Testis (tissue), 2 donors: ENCODE measurements at regions not wholly inside any gene's neighbourhood (a gene's known extent, or its start where the extent isn't known, plus 50 kb on each side); places are given as distances from the start of the nearest gene placed in this dataset.

ENCODE experiments used
- DNase-seq: peaks from one replicate; pipeline ENCODE4 v3.0.0-alpha.2; 2019
- H3K27ac ChIP-seq, 2 donors: fragments of 200-600 bp; sonication (generic); one replicate each; pipeline ENCODE4 v1.5.1; 2019
- H3K27me3 ChIP-seq: fragments of 200-600 bp; sonication (generic); one replicate; pipeline ENCODE4 v1.5.1; 2019
- H3K36me3 ChIP-seq: fragments of 200-600 bp; sonication (generic); one replicate; pipeline ENCODE4 v1.5.1; 2017; ENCODE audit warnings: low read depth; ENCODE audit errors: missing control alignments
- H3K4me1 ChIP-seq: fragments of 200-600 bp; sonication (generic); one replicate; pipeline ENCODE4 v1.5.1; 2019
- H3K4me3 ChIP-seq, 2 donors: fragments of 200-600 bp; sonication (generic); one replicate each; pipeline ENCODE4 v1.5.1; 2017 to 2019
- H3K9me3 ChIP-seq: fragments of 200-600 bp; sonication (generic); one replicate; pipeline ENCODE4 v1.5.1; 2017
- POLR2A ChIP-seq: fragments of 450-650 bp; IDR thresholded peaks from one replicate; pipeline ENCODE4 v1.6.1; 2017; ENCODE audit warnings: antibody characterized with exemption, mild to moderate bottlenecking, moderate library complexity
- WGBS, 2 donors: methylation state at CpG; one replicate each; pipeline ENCODE4 v1.1.5; 2018; 5-methylcytosine and 5-hydroxymethylcytosine counted together
- intact Hi-C: fragments of 100-400 bp; cut with DNase I; formaldehyde crosslinking; loops from one replicate; pipeline ENCODE4 v1.15.1; 2023; ENCODE audit warnings: low total_unique reads
- TF ChIP-seq, protein P1 (sequence below), 3 experiments: fragments of 450-650 bp in 2 of 3; fragments of 200-600 bp in 1 of 3; sonication (generic) in 1 of 3; IDR thresholded peaks; one replicate each; pipeline ENCODE4 v1.5.1; 2016 to 2019; ENCODE audit warnings: antibody characterized with exemption in 3 of 3, mild to moderate bottlenecking in 2 of 3, moderate library complexity in 1 of 3

DNA sequence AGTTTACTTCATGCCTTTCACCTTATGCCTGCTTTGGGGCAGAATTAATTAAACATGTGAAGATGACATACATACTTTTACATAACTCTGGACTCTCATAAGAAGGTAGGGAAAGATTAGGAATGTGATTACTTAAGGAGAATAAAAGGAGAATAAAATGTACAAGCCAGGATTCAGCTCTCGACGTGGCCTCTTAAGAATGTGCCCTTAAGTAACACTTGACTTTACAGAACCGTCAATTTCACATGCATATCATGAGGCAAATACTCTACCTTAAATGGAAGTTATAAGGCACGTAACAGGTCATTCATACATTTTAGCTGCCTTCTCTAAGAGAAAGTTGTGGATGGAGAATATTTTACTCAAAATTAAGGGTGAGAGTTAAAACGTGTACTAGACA is 263.7 kb upstream of the LMCD1 start:
- Histone ChIP-seq H3K4me1 (no peaks in the 10 kb centered on the region), H3K9me3 (no peaks in the 10 kb centered on the region), H3K4me3 (no peak overlapping the region), H3K27me3 (no peaks in the 10 kb centered on the region), H3K27ac (no peak overlapping the region), H3K36me3 (no peaks in the 10 kb centered on the region)
- DNase-seq: no peak
- WGBS, 2 donors: 49 to 63% methylated on average over 5 of the region's 5 CpGs
- TF ChIP-seq POLR2A: no peak
- TF ChIP-seq, protein P1, sequence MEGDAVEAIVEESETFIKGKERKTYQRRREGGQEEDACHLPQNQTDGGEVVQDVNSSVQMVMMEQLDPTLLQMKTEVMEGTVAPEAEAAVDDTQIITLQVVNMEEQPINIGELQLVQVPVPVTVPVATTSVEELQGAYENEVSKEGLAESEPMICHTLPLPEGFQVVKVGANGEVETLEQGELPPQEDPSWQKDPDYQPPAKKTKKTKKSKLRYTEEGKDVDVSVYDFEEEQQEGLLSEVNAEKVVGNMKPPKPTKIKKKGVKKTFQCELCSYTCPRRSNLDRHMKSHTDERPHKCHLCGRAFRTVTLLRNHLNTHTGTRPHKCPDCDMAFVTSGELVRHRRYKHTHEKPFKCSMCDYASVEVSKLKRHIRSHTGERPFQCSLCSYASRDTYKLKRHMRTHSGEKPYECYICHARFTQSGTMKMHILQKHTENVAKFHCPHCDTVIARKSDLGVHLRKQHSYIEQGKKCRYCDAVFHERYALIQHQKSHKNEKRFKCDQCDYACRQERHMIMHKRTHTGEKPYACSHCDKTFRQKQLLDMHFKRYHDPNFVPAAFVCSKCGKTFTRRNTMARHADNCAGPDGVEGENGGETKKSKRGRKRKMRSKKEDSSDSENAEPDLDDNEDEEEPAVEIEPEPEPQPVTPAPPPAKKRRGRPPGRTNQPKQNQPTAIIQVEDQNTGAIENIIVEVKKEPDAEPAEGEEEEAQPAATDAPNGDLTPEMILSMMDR (IDR thresholded peaks at IDR 0.05): no peak
- intact Hi-C loops: no loop called here

DNA sequence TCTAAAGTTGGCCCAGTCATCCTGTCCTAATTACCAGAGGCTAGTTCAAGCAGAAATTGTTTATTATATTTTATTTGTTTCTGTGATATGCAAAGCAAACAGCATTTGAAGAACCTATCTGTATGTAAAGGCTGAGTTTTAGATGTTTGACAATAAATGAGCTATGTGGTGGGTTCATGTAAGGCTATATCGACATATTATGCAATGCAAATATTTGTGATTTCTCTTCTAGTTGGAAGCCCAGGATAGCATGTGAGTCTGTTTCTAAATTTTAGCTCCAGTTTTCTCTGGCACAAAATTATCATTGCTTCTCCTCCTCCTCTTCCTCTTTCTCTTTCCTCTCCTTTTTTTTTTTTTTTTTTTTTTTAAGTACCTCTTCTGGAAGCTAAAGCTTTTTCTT is 263.2 kb upstream of the LMCD1 start:
- intact Hi-C loops: no loop called here
- Histone ChIP-seq H3K4me3 (no peak overlapping the region), H3K27ac (no peak overlapping the region), H3K27me3 (no peaks in the 10 kb centered on the region), H3K4me1 (no peaks in the 10 kb centered on the region), H3K9me3 (no peaks in the 10 kb centered on the region), H3K36me3 (no peaks in the 10 kb centered on the region)
- WGBS, 2 donors: 62 to 74% methylated on average over 1 of the region's 1 CpG
- TF ChIP-seq, protein P1 (IDR thresholded peaks at IDR 0.05): no peak
- TF ChIP-seq POLR2A: no peak
- DNase-seq: no peak

DNA sequence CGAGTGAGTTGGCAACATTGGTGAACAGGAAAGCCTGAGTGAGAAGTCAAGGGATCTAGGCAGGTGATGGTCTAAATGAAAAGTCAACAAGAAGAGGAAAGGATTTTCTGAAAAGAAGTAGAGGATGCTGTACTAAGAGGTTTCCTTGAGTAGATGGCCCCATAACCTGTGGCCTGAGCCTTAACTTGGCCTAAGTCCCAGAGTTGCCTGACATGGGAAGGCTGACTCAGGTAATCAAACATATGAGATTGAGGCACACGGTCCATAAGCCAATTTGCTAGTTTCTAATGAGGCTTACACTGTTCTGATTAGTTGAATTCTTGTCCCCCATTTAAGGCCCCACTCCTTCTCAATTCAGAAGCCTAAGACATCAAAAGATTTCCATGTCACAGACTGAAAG is 262.5 kb upstream of the LMCD1 start:
- Histone ChIP-seq H3K9me3 (no peaks in the 10 kb centered on the region), H3K36me3 (no peaks in the 10 kb centered on the region), H3K4me1 (no peaks in the 10 kb centered on the region), H3K4me3 (no peak overlapping the region), H3K27me3 (no peaks in the 10 kb centered on the region), H3K27ac (no peak overlapping the region)
- WGBS, 2 donors: 84 to 93% methylated on average over 2 of the region's 2 CpGs
- intact Hi-C loops: no loop called here
- DNase-seq: no peak
- TF ChIP-seq POLR2A: no peak
- TF ChIP-seq, protein P1 (IDR thresholded peaks at IDR 0.05): no peak

DNA sequence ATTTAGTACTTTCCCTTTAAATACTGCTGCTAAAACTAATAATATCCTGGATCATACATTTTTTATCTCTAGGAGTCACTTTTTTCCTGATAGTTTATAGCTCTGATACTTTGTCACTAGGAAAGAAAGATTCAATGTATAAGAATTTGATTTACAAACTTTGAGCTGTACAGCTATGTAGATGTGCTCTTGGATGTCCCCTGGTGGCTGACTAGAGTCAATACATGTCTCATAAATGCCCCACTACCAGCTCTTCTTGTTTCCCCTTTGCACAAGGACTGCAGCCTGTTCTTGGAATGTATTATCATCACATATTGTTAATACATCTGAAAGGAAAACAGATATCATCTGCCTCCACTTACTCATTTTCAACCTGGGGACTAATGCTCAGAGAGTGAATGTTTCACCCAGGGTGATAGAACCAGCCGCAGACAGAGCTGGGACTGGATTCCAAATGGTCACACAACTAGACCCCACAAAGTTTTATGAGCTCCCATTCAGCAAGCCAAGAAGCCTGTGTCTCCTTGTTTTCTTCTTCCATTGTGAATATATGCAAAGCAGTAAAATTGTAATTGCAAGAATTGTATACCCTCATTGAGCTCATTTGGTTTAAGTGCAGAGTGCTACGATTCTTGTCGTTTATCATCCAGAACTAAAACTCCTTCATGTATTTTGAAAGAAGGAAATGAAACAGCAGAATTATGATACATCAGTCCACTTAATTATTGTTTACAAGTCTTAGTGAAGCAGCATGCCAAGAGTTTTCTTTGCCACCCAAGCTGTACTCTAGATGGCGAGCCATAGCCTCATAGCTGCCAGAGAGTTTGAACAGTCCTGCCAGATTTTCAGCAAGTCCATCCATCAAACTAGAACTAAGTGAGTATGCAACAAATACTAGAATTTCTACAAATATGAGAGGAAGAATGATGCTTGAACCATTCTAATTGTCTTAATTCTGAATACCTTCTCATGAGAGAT is 261.6 kb upstream of the LMCD1 start:
- Histone ChIP-seq H3K4me3 (no peak overlapping the region), H3K27ac (no peak overlapping the region), H3K9me3 (no peaks in the 10 kb centered on the region), H3K27me3 (no peaks in the 10 kb centered on the region), H3K36me3 (no peaks in the 10 kb centered on the region), H3K4me1 (no peaks in the 10 kb centered on the region)
- no peak for TF ChIP-seq POLR2A
- TF ChIP-seq, protein P1 (IDR thresholded peaks at IDR 0.05): peak; percentile 41 to 86 (median 69)
- DNase-seq: peak; percentile 36
- 76 to 79% methylated on average over 4 of the region's 4 CpGs for WGBS, 2 donors
- intact Hi-C loops: no loop called here
